ENCODE measurements at regions not wholly inside any gene's neighbourhood (a gene's known extent, or its start where the extent isn't known, plus 50 kb on each side); places are given as distances from the start of the nearest gene placed in this dataset.

DNA sequence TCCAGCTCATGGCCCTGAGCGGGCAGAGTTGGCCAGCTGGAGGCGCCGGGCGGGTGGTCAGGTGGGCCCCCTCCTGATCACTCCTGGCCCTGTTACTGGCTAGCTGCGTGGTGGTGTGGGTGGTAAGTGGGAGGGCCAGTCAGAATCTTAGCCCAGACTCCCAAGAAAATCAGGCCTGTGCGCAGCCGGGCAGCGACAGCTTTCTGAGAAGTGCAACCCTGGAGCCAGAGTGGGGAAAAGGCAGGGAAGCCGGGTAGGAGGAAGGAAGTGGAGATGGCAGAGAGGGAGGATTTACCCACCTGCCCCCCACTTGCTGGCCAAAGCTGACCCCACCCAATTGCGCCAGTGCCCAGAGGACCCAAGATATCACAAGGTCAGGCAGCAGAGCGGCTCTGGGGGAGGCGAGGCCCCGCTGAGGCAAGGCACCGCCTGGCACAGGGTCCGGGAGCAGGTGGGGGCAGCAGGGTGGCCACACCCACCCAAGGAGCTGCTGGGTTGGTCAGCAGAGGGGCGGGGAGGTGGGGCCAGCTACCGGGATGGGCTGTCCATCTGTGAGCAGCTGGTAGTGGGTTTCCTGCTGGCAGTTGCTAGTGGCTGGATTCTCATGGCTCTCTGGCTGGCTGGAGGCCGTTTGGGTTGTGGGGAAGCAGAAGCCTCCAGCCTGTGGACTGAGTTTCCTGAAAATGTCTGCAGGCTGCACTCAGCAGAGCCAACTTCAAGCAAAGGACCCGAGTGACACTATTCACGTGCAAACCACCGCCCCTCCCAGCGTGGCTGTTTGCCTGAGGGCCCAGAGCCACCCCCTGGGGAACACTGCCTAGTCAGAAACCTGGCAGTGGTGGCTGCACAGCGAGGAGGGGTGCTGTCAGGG, 196.4 kb downstream of the IGLL1 start:
- TF ChIP-seq, protein P1, sequence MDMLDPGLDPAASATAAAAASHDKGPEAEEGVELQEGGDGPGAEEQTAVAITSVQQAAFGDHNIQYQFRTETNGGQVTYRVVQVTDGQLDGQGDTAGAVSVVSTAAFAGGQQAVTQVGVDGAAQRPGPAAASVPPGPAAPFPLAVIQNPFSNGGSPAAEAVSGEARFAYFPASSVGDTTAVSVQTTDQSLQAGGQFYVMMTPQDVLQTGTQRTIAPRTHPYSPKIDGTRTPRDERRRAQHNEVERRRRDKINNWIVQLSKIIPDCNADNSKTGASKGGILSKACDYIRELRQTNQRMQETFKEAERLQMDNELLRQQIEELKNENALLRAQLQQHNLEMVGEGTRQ (IDR thresholded peaks at IDR 0.05; ENCODE audit: low read depth, low read length): no peak
- TF ChIP-seq, protein P2, sequence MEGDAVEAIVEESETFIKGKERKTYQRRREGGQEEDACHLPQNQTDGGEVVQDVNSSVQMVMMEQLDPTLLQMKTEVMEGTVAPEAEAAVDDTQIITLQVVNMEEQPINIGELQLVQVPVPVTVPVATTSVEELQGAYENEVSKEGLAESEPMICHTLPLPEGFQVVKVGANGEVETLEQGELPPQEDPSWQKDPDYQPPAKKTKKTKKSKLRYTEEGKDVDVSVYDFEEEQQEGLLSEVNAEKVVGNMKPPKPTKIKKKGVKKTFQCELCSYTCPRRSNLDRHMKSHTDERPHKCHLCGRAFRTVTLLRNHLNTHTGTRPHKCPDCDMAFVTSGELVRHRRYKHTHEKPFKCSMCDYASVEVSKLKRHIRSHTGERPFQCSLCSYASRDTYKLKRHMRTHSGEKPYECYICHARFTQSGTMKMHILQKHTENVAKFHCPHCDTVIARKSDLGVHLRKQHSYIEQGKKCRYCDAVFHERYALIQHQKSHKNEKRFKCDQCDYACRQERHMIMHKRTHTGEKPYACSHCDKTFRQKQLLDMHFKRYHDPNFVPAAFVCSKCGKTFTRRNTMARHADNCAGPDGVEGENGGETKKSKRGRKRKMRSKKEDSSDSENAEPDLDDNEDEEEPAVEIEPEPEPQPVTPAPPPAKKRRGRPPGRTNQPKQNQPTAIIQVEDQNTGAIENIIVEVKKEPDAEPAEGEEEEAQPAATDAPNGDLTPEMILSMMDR (conservative IDR thresholded peaks at IDR 0.05; ENCODE audit: low read depth, low read length): no peak
- TF ChIP-seq POLR2A (IDR thresholded peaks at IDR 0.05; ENCODE audit: low read depth, low read length): no peak
- no peak for TF ChIP-seq MAFK (IDR thresholded peaks at IDR 0.05; ENCODE audit: low read depth, low read length)
- TF ChIP-seq, protein P3, sequence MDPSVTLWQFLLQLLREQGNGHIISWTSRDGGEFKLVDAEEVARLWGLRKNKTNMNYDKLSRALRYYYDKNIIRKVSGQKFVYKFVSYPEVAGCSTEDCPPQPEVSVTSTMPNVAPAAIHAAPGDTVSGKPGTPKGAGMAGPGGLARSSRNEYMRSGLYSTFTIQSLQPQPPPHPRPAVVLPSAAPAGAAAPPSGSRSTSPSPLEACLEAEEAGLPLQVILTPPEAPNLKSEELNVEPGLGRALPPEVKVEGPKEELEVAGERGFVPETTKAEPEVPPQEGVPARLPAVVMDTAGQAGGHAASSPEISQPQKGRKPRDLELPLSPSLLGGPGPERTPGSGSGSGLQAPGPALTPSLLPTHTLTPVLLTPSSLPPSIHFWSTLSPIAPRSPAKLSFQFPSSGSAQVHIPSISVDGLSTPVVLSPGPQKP (IDR thresholded peaks at IDR 0.05; ENCODE audit: borderline replicate concordance, low read depth, low read length): no peak
- no peak for TF ChIP-seq MXI1 (IDR thresholded peaks at IDR 0.05; ENCODE audit: borderline replicate concordance, low read depth, low read length)
- no peak for TF ChIP-seq BHLHE40 (IDR thresholded peaks at IDR 0.05; ENCODE audit: low read depth, low read length)
- no peak for TF ChIP-seq MAZ (IDR thresholded peaks at IDR 0.05; ENCODE audit: borderline replicate concordance, low read depth, low read length)
- TF ChIP-seq CEBPB (IDR thresholded peaks at IDR 0.05; ENCODE audit: low read depth, low read length): no peak
- TF ChIP-seq SMC3 (IDR thresholded peaks at IDR 0.05; ENCODE audit: low read depth, low read length): no peak

Measured in IMR-90 (cell line).